ENCODE measurements at regions not wholly inside any gene's neighbourhood (a gene's known extent, or its start where the extent isn't known, plus 50 kb on each side); places are given as distances from the start of the nearest gene placed in this dataset.

DNA sequence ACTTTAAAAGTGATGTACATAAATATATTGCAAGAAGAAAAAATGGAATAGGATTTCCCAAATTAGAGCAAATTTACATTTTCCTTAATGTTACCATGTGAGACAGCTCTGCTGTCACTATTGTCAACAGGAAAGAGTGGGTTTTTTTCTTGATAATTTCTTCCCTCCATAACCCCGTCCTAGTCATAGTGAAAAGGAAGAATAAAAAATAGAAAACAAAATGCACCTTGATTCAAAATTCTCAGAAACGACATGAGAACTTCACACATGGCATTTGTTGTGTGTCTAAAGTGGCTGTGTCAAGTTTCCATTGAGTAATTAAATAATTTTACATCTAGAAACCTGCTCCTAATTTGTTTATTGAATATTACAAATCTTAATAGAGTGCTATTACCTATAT is 945.2 kb upstream of the SLC35B3 start:
- TF ChIP-seq RAD21 (IDR thresholded peaks at IDR 0.05) (no peak), FOXA1 (IDR thresholded peaks at IDR 0.05) (no peak), RXRA (IDR thresholded peaks at IDR 0.05) (no peak)
- TF ChIP-seq, protein P1, sequence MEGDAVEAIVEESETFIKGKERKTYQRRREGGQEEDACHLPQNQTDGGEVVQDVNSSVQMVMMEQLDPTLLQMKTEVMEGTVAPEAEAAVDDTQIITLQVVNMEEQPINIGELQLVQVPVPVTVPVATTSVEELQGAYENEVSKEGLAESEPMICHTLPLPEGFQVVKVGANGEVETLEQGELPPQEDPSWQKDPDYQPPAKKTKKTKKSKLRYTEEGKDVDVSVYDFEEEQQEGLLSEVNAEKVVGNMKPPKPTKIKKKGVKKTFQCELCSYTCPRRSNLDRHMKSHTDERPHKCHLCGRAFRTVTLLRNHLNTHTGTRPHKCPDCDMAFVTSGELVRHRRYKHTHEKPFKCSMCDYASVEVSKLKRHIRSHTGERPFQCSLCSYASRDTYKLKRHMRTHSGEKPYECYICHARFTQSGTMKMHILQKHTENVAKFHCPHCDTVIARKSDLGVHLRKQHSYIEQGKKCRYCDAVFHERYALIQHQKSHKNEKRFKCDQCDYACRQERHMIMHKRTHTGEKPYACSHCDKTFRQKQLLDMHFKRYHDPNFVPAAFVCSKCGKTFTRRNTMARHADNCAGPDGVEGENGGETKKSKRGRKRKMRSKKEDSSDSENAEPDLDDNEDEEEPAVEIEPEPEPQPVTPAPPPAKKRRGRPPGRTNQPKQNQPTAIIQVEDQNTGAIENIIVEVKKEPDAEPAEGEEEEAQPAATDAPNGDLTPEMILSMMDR (IDR thresholded peaks at IDR 0.05; ENCODE audit: low read depth, low read length, missing input control): no peak

Measured in liver (tissue), 3 donors.